ENCODE measurements at regions not wholly inside any gene's neighbourhood (a gene's known extent, or its start where the extent isn't known, plus 50 kb on each side); places are given as distances from the start of the nearest gene placed in this dataset.

- Histone ChIP-seq H3K18ac (ENCODE audit: low read depth in 1 of 2, low read length in 2 of 2) (no peak overlapping the region), H3K9ac (ENCODE audit: low read length) (no peak overlapping the region), H3K9me3 (ENCODE audit: control insufficient read depth, low read length) (peaks cover 5% of the 10 kb centered on the region), H3K27me3 (ENCODE audit: control insufficient read depth in 1 of 2, insufficient read depth in 1 of 2, low read length in 2 of 2) (peaks cover 4 to 13% of the 10 kb centered on the region in 2 experiments), H3K27ac (ENCODE audit: low read length, poor library complexity, severe bottlenecking) (no peak overlapping the region), H4K8ac (ENCODE audit: low read length) (no peak overlapping the region), H3K79me1 (replicated peaks; ENCODE audit: low read length, poor library complexity, severe bottlenecking) (no peaks in the 10 kb centered on the region), H3K36me3 (ENCODE audit: control insufficient read depth in 1 of 2, insufficient read depth in 2 of 2, low read depth in 1 of 2, low read length in 2 of 2) (no peaks in the 10 kb centered on the region), H2BK5ac (ENCODE audit: low read depth, low read length, poor library complexity, severe bottlenecking) (no peak overlapping the region), H2AK5ac (ENCODE audit: low read length, severe bottlenecking) (no peak overlapping the region), H3K4ac (ENCODE audit: low read depth in 1 of 2, low read length in 2 of 2) (no peak overlapping the region), H3K23ac (ENCODE audit: low read length in 2 of 2) (no peak overlapping the region), H3K4me3 (ENCODE audit: insufficient read depth in 1 of 2, low read depth in 1 of 2, low read length in 2 of 2) (no peak overlapping the region), H2BK120ac (ENCODE audit: low read depth, low read length) (no peak overlapping the region), H2BK15ac (ENCODE audit: low read depth, poor library complexity, severe bottlenecking) (no peak overlapping the region), H2AFZ (ENCODE audit: low read depth, low read length) (no peak overlapping the region), H3K4me2 (ENCODE audit: low read length, poor library complexity, severe bottlenecking) (no peak overlapping the region), H4K91ac (ENCODE audit: low read length) (no peak overlapping the region), H3K14ac (ENCODE audit: low read length in 2 of 2) (no peak overlapping the region), H3K4me1 (ENCODE audit: control insufficient read depth, insufficient read depth, low read depth, low read length) (no peaks in the 10 kb centered on the region), H2BK12ac (ENCODE audit: low read length in 2 of 2) (no peak overlapping the region)
- DNase-seq: no peak
- 84% methylated on average over 1 of the region's 1 CpG for WGBS
These were observed 222.3 kb downstream of the KATNAL1 start for GRCh38 chr13:30085087-30085486.

DNA sequence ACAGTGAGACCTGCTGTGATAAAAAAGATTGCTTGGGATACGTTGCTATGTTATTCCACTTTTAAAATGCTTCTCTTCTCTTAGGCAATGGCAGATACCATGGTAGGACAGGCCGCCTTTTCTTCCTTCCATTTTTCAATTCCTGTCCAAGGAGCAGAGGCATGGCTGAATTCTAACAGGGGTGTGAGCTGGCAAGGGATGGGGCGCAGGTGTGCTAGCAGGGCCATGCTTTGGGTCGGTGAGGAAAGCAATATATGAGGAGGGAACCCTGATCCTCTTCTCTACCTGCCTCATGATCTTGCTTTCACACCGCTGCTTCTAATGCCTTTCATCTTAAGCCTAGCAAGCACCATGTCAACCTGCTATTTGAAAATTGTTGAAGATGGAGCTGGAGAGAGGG is 225.0 kb downstream of the KATNAL1 start:
- Histone ChIP-seq H3K4me1 (ENCODE audit: control insufficient read depth, insufficient read depth, low read depth, low read length) (no peaks in the 10 kb centered on the region), H2BK5ac (ENCODE audit: low read depth, low read length, poor library complexity, severe bottlenecking) (no peak overlapping the region), H3K27ac (ENCODE audit: low read length, poor library complexity, severe bottlenecking) (no peak overlapping the region), H4K8ac (ENCODE audit: low read length) (no peak overlapping the region), H2BK12ac (ENCODE audit: low read length in 2 of 2) (no peak overlapping the region), H3K18ac (ENCODE audit: low read depth in 1 of 2, low read length in 2 of 2) (no peak overlapping the region), H2BK15ac (ENCODE audit: low read depth, poor library complexity, severe bottlenecking) (no peak overlapping the region), H3K23ac (ENCODE audit: low read length in 2 of 2) (no peak overlapping the region), H2AK5ac (ENCODE audit: low read length, severe bottlenecking) (no peak overlapping the region), H3K14ac (ENCODE audit: low read length in 2 of 2) (no peak overlapping the region), H4K91ac (ENCODE audit: low read length) (no peak overlapping the region), H2AFZ (ENCODE audit: low read depth, low read length) (no peak overlapping the region), H3K9me3 (ENCODE audit: control insufficient read depth, low read length) (peaks cover 5% of the 10 kb centered on the region), H3K27me3 (ENCODE audit: control insufficient read depth in 1 of 2, insufficient read depth in 1 of 2, low read length in 2 of 2) (peaks cover 4 to 13% of the 10 kb centered on the region in 2 experiments), H3K9ac (ENCODE audit: low read length) (no peak overlapping the region), H3K36me3 (ENCODE audit: control insufficient read depth in 1 of 2, insufficient read depth in 2 of 2, low read depth in 1 of 2, low read length in 2 of 2) (no peaks in the 10 kb centered on the region), H3K79me1 (replicated peaks; ENCODE audit: low read length, poor library complexity, severe bottlenecking) (no peaks in the 10 kb centered on the region), H3K4me2 (ENCODE audit: low read length, poor library complexity, severe bottlenecking) (no peak overlapping the region), H3K4me3 (ENCODE audit: insufficient read depth in 1 of 2, low read depth in 1 of 2, low read length in 2 of 2) (no peak overlapping the region), H3K4ac (ENCODE audit: low read depth in 1 of 2, low read length in 2 of 2) (no peak overlapping the region), H2BK120ac (ENCODE audit: low read depth, low read length) (no peak overlapping the region)
- 90% methylated on average over 4 of the region's 5 CpGs for WGBS
- no peak for DNase-seq

- no peak overlapping the region for H2AFZ ChIP-seq (ENCODE audit: low read depth, low read length)
- H3K27me3 ChIP-seq (ENCODE audit: control insufficient read depth in 1 of 2, insufficient read depth in 1 of 2, low read length in 2 of 2): peaks cover 4 to 13% of the 10 kb centered on the region in 2 experiments
- H2BK15ac ChIP-seq (ENCODE audit: low read depth, poor library complexity, severe bottlenecking): no peak overlapping the region
- no peak overlapping the region for H3K4me2 ChIP-seq (ENCODE audit: low read length, poor library complexity, severe bottlenecking)
- H2BK5ac ChIP-seq (ENCODE audit: low read depth, low read length, poor library complexity, severe bottlenecking): no peak overlapping the region
- H3K4me3 ChIP-seq (ENCODE audit: insufficient read depth in 1 of 2, low read depth in 1 of 2, low read length in 2 of 2): no peak overlapping the region
- H4K91ac ChIP-seq (ENCODE audit: low read length): no peak overlapping the region
- no peak for DNase-seq
- no peaks in the 10 kb centered on the region for H3K36me3 ChIP-seq (ENCODE audit: control insufficient read depth in 1 of 2, insufficient read depth in 2 of 2, low read depth in 1 of 2, low read length in 2 of 2)
- H3K9me3 ChIP-seq (ENCODE audit: control insufficient read depth, low read length): peaks cover 5% of the 10 kb centered on the region
- H3K4me1 ChIP-seq (ENCODE audit: control insufficient read depth, insufficient read depth, low read depth, low read length): no peaks in the 10 kb centered on the region
- no peak overlapping the region for H3K23ac ChIP-seq (ENCODE audit: low read length in 2 of 2)
- no peaks in the 10 kb centered on the region for H3K79me1 ChIP-seq (replicated peaks; ENCODE audit: low read length, poor library complexity, severe bottlenecking)
- H3K27ac ChIP-seq (ENCODE audit: low read length, poor library complexity, severe bottlenecking): no peak overlapping the region
- H3K9ac ChIP-seq (ENCODE audit: low read length): no peak overlapping the region
- no peak overlapping the region for H2BK12ac ChIP-seq (ENCODE audit: low read length in 2 of 2)
- no peak overlapping the region for H4K8ac ChIP-seq (ENCODE audit: low read length)
- no peak overlapping the region for H3K4ac ChIP-seq (ENCODE audit: low read depth in 1 of 2, low read length in 2 of 2)
- H3K14ac ChIP-seq (ENCODE audit: low read length in 2 of 2): no peak overlapping the region
- H2AK5ac ChIP-seq (ENCODE audit: low read length, severe bottlenecking): no peak overlapping the region
- no peak overlapping the region for H2BK120ac ChIP-seq (ENCODE audit: low read depth, low read length)
- no peak overlapping the region for H3K18ac ChIP-seq (ENCODE audit: low read depth in 1 of 2, low read length in 2 of 2)
These were observed 226.0 kb downstream of the KATNAL1 start for GRCh38 chr13:30081331-30081730.

DNA sequence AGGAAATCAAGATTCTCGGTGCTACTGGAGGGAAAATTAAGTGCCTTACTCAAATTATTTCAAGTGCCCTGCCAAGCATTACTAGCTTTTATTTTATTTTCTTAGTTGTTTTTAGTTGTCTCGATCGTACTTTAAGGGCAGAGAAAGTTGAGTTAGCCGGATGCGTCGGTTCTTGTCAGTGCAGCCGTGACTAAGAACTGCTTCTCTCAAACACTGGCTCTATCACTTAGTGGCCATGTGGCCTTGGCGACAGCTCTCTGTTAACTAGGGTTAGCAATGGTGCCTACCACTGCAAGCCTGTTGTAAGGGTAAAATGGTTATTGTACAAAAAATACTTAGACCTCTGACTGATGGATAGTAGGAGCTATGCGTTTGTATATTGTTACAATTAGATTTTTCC is 227.8 kb downstream of the KATNAL1 start:
- WGBS: 83% methylated on average over 7 of the region's 9 CpGs
- no peak overlapping the region for H3K9ac ChIP-seq (ENCODE audit: low read length)
- no peaks in the 10 kb centered on the region for H3K36me3 ChIP-seq (ENCODE audit: control insufficient read depth in 1 of 2, insufficient read depth in 2 of 2, low read depth in 1 of 2, low read length in 2 of 2)
- H4K91ac ChIP-seq (ENCODE audit: low read length): no peak overlapping the region
- no peaks in the 10 kb centered on the region for H3K4me1 ChIP-seq (ENCODE audit: control insufficient read depth, insufficient read depth, low read depth, low read length)
- no peak overlapping the region for H3K27ac ChIP-seq (ENCODE audit: low read length, poor library complexity, severe bottlenecking)
- no peaks in the 10 kb centered on the region for H3K79me1 ChIP-seq (replicated peaks; ENCODE audit: low read length, poor library complexity, severe bottlenecking)
- H2AFZ ChIP-seq (ENCODE audit: low read depth, low read length): no peak overlapping the region
- H3K14ac ChIP-seq (ENCODE audit: low read length in 2 of 2): no peak overlapping the region
- H2BK12ac ChIP-seq (ENCODE audit: low read length in 2 of 2): no peak overlapping the region
- H4K8ac ChIP-seq (ENCODE audit: low read length): no peak overlapping the region
- no peak overlapping the region for H2BK15ac ChIP-seq (ENCODE audit: low read depth, poor library complexity, severe bottlenecking)
- H2AK5ac ChIP-seq (ENCODE audit: low read length, severe bottlenecking): no peak overlapping the region
- H3K23ac ChIP-seq (ENCODE audit: low read length in 2 of 2): no peak overlapping the region
- DNase-seq: no peak
- H3K9me3 ChIP-seq (ENCODE audit: control insufficient read depth, low read length): peaks cover 5% of the 10 kb centered on the region
- H3K18ac ChIP-seq (ENCODE audit: low read depth in 1 of 2, low read length in 2 of 2): no peak overlapping the region
- no peak overlapping the region for H3K4me3 ChIP-seq (ENCODE audit: insufficient read depth in 1 of 2, low read depth in 1 of 2, low read length in 2 of 2)
- peaks cover 4 to 13% of the 10 kb centered on the region in 2 experiments for H3K27me3 ChIP-seq (ENCODE audit: control insufficient read depth in 1 of 2, insufficient read depth in 1 of 2, low read length in 2 of 2)
- no peak overlapping the region for H2BK120ac ChIP-seq (ENCODE audit: low read depth, low read length)
- no peak overlapping the region for H2BK5ac ChIP-seq (ENCODE audit: low read depth, low read length, poor library complexity, severe bottlenecking)
- no peak overlapping the region for H3K4me2 ChIP-seq (ENCODE audit: low read length, poor library complexity, severe bottlenecking)
- no peak overlapping the region for H3K4ac ChIP-seq (ENCODE audit: low read depth in 1 of 2, low read length in 2 of 2)

Data from mesenchymal stem cell (in vitro differentiated cells and primary cell).